Upper lobe of left lung (tissue), 4 donors: ENCODE measurements at regions not wholly inside any gene's neighbourhood (a gene's known extent, or its start where the extent isn't known, plus 50 kb on each side); places are given as distances from the start of the nearest gene placed in this dataset.

Experiments used
- POLR2A ChIP-seq, 4 donors: fragments of 450-650 bp; IDR thresholded peaks; one replicate each; pipeline ENCODE4 v1.5.1; 2016 to 2017; ENCODE audit warnings: antibody characterized with exemption in 4 of 4, mild to moderate bottlenecking in 2 of 4
- POLR2AphosphoS5 ChIP-seq, 2 donors: sonication (generic); formaldehyde crosslinking; IDR thresholded peaks; one replicate each; pipeline ENCODE4 v1.5.1; 2017; ENCODE audit warnings: antibody characterized with exemption in 2 of 2
- TF ChIP-seq, protein P1 (sequence below), 6 experiments: fragments of 450-650 bp in 4 of 6; fragments of 200-600 bp in 2 of 6; sonication (generic) in 2 of 6; IDR thresholded peaks; one replicate each; pipeline ENCODE4 v1.5.1; 2016 to 2019; ENCODE audit warnings: antibody characterized with exemption in 6 of 6

GRCh38 chr5:57332361-57332760 is 150.2 kb downstream of the ACTBL2 start:
- TF ChIP-seq, protein P1, sequence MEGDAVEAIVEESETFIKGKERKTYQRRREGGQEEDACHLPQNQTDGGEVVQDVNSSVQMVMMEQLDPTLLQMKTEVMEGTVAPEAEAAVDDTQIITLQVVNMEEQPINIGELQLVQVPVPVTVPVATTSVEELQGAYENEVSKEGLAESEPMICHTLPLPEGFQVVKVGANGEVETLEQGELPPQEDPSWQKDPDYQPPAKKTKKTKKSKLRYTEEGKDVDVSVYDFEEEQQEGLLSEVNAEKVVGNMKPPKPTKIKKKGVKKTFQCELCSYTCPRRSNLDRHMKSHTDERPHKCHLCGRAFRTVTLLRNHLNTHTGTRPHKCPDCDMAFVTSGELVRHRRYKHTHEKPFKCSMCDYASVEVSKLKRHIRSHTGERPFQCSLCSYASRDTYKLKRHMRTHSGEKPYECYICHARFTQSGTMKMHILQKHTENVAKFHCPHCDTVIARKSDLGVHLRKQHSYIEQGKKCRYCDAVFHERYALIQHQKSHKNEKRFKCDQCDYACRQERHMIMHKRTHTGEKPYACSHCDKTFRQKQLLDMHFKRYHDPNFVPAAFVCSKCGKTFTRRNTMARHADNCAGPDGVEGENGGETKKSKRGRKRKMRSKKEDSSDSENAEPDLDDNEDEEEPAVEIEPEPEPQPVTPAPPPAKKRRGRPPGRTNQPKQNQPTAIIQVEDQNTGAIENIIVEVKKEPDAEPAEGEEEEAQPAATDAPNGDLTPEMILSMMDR (IDR thresholded peaks at IDR 0.05): no peak
- TF ChIP-seq POLR2AphosphoS5 (IDR thresholded peaks at IDR 0.05): no peak
- no peak for TF ChIP-seq POLR2A (IDR thresholded peaks at IDR 0.05)
